ENCODE measurements at regions not wholly inside any gene's neighbourhood (a gene's known extent, or its start where the extent isn't known, plus 50 kb on each side); places are given as distances from the start of the nearest gene placed in this dataset.

- no peak for TF ChIP-seq CTBP1 (IDR thresholded peaks at IDR 0.05; ENCODE audit: borderline replicate concordance)
- no peak for TF ChIP-seq NFRKB (IDR thresholded peaks at IDR 0.05)
- TF ChIP-seq SP1 (IDR thresholded peaks at IDR 0.05) = no peak
- TF ChIP-seq, protein P1, sequence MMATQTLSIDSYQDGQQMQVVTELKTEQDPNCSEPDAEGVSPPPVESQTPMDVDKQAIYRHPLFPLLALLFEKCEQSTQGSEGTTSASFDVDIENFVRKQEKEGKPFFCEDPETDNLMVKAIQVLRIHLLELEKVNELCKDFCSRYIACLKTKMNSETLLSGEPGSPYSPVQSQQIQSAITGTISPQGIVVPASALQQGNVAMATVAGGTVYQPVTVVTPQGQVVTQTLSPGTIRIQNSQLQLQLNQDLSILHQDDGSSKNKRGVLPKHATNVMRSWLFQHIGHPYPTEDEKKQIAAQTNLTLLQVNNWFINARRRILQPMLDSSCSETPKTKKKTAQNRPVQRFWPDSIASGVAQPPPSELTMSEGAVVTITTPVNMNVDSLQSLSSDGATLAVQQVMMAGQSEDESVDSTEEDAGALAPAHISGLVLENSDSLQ (IDR thresholded peaks at IDR 0.05) = no peak
- TF ChIP-seq FOXM1 (IDR thresholded peaks at IDR 0.05; ENCODE audit: borderline replicate concordance) = no peak
- no peak for TF ChIP-seq FOXK2 (IDR thresholded peaks at IDR 0.05)
- no peak for TF ChIP-seq BHLHE40 (IDR thresholded peaks at IDR 0.05; ENCODE audit: borderline replicate concordance)
- no peak for TF ChIP-seq TARDBP (IDR thresholded peaks at IDR 0.05)
- TF ChIP-seq SUZ12 (IDR thresholded peaks at IDR 0.05) = no peak
These were observed 634.1 kb upstream of the RBFOX1 start for GRCh38 chr16:6698548-6698947.
